HG02588 (cell line): ENCODE measurements at regions not wholly inside any gene's neighbourhood (a gene's known extent, or its start where the extent isn't known, plus 50 kb on each side); places are given as distances from the start of the nearest gene placed in this dataset.
A peak's percentile ranks its signal among the peaks of the same experiment; 100 is the strongest.
"Not testable (repeated sequence)": the region's sequence is repeated elsewhere in the genome, so short reads cannot be mapped to it uniquely, and the experiment has no call there.

Source experiments
- ATAC-seq: cut with Tn5 transposase; IDR thresholded peaks from one replicate; pipeline ENCODE4 v1.9.1; 2021; ENCODE audit warnings: mild to moderate bottlenecking, moderate library complexity; ENCODE audit not compliant: unreplicated experiment

DNA sequence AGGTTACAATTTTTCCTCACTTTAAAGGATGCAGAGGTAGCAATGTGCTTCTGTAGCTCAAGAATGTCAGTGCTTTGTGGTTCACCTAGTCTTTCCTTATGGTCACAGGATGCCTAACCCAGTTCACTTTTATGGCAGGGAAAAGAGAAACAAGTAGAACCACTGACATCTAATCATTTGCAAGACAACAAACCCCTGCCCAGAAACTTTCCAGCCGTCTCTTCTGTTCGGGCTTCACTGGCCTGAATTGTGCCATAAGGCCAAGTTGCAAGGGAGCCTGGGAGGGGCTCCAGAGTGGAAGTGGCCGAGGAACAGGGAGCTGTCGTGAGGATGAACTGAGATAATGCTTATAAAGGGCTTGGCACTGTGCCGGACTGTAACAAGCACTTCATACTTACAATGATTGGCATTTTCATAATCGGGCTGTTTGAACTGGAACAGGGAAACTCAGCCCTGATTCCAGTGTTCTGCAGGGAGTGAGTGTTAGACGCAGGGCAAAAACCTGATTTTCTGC is 212.6 kb downstream of the BCAS1 start:
- ATAC-seq = no peak

DNA sequence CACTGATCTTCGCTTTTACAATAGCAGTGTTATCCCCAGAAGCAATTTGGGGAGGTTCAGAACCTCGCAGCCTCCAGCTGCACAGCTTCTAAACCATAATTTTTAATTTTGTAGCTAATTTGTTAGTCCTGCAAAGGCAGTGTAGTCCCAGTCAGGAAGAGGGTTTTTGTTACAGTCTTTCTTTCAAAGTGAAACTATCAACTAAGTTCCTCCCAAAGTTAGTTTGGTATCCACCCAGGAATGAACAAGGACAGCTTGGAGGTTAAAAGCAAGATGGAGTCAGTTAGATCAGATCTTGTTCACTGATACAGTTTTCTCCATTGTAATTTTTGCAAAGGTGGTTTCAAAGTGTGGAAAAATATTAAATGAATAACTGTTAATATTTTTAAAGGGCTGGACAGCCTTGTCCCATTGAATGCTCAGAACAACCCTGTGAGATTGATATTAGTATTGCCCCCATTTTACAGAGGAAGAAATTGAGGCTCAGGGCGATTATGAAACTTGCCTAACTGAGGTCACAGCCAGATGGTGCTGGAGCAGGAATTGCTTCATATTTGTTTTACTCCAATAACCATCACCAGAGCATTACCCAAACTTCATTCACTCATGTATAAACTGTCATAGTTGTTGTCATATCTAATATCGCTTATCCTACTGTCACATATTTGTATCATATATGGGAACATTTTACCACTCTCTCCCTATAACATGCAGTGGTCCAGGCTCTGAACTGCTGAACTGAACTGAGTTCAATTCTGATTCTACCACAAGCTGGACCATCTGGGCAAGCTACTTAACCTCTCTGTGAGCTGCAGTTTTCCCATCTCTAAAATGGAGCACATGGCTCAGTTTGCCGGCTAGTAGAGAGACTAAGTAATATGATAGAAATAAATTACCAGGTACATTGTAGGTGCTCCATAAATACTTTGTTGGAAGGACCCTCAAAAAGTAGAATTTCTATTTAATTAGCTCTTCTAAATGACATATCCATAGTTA is 213.8 kb downstream of the BCAS1 start:
- ATAC-seq = no peak

- ATAC-seq = no peak
Observed at GRCh38 chr20:53855733-53856132, 214.7 kb downstream of the BCAS1 start.

DNA sequence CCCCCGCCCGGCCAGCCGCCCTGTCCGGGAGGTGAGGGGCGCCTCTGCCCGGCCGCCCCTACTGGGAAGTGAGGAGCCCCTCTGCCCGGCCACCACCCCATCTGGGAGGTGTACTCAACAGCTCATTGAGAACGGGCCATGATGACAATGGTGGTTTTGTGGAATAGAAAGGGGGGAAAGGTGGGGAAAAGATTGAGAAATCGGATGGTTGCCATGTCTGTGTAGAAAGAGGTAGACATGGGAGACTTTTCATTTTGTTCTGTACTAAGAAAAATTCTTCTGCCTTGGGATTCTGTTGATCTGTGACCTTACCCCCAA is 215.8 kb downstream of the BCAS1 start:
- ATAC-seq = not testable (repeated sequence)

DNA sequence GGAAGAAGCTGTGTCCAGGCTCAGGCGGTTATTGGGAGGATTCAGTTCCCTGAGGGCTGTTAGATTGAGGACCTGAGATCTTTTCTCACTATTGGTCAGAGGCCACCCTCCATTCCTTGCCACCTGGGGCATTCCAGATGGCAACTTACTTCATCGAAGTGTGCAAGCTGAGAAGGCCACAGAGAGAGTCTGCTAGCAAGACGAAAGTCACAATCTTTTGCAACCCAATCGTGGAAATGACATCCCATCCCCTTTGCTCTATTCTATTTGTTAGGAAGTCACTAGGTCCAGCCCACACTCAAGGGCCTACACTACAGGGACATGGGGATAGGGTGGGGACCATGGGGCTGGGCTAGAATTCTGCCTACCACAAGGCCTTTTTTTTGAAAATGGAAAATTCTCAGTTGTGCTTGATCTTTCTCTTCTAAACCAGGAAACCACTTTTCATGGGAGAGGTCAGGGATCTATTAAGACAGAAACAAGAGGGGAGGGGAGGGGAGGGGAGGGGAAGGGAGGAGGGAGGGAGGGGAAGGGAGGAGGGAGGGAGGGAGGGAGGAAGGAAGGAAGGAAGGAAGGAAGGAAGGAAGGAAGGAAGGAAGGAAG is 217.2 kb downstream of the BCAS1 start:
- no peak for ATAC-seq

DNA sequence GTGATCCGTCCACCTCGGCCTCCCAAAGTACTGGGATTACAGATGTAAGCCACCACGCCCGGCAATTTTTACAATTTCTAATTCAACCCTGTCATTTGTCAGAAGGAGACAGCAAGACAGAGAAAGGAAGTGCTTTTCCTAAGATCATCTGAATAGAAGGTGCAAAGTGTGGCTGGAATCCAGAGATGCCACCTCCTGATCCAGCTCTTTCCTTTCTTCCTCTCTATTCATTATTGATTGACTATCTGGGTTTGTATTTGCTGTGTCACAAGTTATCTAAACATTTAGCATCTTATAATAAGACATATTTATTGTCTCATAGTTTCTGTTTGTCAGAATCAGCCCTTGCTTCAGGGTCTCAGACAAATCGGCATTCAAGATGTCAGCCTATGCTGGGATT is 217.7 kb downstream of the BCAS1 start:
- ATAC-seq = no peak

GRCh38 chr20:53852014-53852413 is 218.4 kb downstream of the BCAS1 start:
- ATAC-seq = no peak

DNA sequence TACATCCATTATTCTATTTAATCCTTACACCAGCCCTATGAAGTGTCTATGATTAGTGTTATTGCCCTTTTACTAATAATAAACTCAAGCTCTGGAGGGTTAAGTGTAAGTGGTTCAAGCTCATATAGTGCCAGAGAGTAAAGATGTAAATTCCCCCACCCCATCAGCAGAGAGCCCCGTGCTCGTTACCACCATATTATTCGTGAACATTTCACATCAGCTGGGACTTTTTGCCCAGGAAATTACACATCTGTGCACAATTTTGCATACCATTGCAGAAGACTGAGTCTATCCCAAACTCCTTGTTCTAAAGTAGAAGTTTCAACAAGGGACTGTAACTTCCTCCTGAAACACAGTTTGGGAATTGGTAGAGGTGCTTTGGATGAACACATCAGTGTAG is 220.1 kb downstream of the BCAS1 start:
- ATAC-seq = no peak

DNA sequence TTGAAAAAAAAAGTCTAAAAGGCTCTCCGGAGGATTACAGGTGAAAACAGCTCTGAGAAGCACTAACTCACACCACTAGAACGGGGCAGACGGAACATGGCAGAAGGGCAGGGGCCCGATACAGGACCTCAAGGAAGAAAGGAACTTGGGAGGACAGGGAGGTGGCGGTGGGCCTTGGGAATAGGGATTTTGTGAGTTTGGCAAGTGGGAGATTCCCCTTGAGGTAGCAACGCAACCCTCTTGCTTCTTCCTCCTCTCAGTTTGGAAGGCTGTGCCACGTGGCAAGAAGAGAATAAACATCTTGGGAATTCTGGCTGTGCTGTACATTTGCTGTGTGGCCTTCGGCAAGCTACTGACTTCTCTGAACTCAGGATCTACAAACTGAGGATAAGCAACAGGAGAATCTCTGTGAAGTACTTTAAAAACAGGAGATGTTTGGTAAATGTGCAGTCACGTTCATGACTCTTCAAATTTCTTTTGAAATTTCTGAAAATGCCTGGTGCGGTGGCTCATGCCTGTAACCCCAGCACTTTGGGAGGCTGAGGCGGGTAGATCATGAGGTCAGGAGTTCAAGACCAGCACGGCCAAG is 220.8 kb downstream of the BCAS1 start:
- ATAC-seq = no peak

- no peak for ATAC-seq
Observed at GRCh38 chr20:53848304-53848703, 222.1 kb downstream of the BCAS1 start.

DNA sequence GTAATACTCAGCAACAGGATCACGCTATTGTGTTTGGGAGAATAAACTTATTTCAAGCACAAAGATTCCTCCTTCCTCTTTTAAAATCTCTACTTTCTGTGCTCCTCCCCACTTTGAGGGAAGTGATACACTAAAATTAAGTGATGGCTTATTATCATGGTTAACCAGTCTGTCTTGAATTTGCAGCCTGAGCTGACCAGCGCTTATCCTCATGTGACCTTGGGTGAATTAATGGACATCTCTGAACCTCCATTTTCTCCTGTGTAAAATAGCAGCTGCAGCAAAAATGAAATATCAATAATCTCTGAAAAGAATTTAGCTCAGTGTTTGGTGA is 222.6 kb downstream of the BCAS1 start:
- no peak for ATAC-seq

- no peak for ATAC-seq
Observed at GRCh38 chr20:53847139-53847836, 223.1 kb downstream of the BCAS1 start.

DNA sequence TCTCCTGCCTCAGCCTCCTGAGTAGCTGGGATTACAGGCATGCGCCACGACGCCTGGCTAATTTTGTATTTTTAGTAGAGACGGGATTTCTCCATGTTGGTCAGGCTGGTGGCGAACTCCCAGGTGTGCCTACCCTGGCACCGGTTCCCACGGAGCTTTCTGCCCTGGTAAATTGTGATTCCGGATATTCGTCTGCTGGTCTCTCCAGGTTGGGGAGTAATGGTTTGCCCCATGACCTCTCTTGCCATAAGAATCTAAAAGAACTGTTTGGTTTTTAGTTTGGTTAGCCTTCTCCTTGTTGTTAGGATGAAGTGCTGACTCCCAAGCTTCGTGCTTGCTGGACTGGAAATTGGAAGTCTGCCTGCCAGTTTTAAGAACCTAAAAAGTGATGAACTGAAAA is 223.8 kb downstream of the BCAS1 start:
- no peak for ATAC-seq

GRCh38 chr20:53845980-53846379 is 224.4 kb downstream of the BCAS1 start:
- no peak for ATAC-seq

- no peak for ATAC-seq
Observed at GRCh38 chr20:53844259-53844658, 226.1 kb downstream of the BCAS1 start.

- ATAC-seq = no peak
Observed at GRCh38 chr20:53843645-53844044, 226.7 kb downstream of the BCAS1 start.

- no peak for ATAC-seq
Observed at GRCh38 chr20:53842301-53843099, 227.9 kb downstream of the BCAS1 start.

DNA sequence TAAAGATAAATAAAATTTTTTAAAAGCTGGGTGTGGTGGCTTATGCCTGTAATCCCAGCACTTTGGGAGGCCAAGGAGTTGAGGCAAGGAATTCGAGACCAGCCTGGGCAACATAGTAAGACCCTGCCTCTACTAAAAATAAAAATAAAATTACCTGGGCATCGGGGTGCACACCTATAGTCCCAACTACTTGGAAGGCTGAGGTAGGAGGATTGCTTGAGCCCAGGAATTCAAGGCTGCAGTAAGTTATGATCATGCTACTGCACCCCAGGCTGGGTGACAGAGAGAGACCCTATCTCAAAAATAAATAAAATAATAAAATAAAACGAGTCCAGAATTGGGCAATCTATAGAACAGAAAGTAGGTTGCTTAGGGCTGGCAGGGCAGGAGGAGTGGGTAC is 228.7 kb downstream of the BCAS1 start:
- ATAC-seq = no peak

GRCh38 chr20:53840532-53840931 is 229.9 kb downstream of the BCAS1 start:
- no peak for ATAC-seq

DNA sequence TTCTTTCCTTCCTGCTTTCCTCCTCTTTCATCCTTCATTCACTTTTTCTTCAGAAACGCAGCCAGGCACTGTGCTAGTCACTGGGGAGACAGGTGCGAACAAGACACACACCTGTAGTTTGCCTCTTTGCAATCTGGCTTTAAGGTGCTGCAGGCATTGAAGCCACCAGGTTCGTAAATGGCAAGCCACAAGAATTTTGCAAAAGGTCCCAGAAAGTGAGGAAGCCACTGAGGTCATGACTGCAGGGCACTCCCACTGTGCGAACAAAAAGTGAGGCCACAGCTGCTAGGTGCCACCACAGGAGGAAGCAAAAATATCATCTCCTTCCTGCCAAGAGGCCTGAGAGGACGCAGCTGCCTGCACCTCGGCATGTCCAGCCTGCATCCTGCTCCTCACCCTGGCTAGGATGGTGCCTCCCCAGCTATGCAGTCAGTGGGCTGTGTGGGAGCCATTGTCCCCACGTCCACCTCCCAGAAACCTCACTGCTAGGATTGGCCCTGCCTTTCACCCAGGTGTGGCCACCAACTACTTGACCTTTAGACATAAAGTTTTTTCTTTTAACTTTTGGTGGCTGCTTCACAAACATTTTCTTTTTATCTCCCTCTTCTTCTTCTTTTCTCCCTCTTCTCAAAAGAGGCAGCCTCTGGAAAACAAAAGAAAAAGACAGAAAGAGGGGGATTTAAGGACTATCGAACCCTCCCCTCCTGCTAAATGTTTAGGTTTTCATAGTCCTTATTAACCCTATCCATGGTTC is 230.8 kb downstream of the BCAS1 start:
- ATAC-seq = peak; percentile 58
